H1 (cell line): ENCODE measurements at regions not wholly inside any gene's neighbourhood (a gene's known extent, or its start where the extent isn't known, plus 50 kb on each side); places are given as distances from the start of the nearest gene placed in this dataset.
A peak's percentile ranks its signal among the peaks of the same experiment; 100 is the strongest.

Experiments
- HDAC6 ChIP-seq: IDR thresholded peaks from one replicate; pipeline ENCODE4 v1.7.1; 2012; ENCODE audit warnings: low read depth, mild to moderate bottlenecking, inconsistent platforms, low read length, moderate library complexity
- JUND ChIP-seq: IDR thresholded peaks from 2 replicates; pipeline ENCODE4 v1.6.1; 2011; ENCODE audit warnings: mild to moderate bottlenecking, improper control_type of control experiment, low read length
- KDM4A ChIP-seq: IDR thresholded peaks from one replicate; pipeline ENCODE4 v1.7.1; 2012; ENCODE audit warnings: low read depth, mild to moderate bottlenecking, moderate library complexity, low read length, inconsistent platforms; ENCODE audit not compliant: severe bottlenecking
- NANOG ChIP-seq: IDR thresholded peaks from 2 replicates; pipeline ENCODE4 v1.6.1; 2011; ENCODE audit warnings: low read length, low read depth, mild to moderate bottlenecking, inconsistent platforms; ENCODE audit not compliant: insufficient read depth, poor library complexity, severe bottlenecking
- RAD21 ChIP-seq, 2 experiments: IDR thresholded peaks in 1 of 2; conservative IDR thresholded peaks in 1 of 2; 2 replicates each; pipeline ENCODE4 v1.6.1; 2011; ENCODE audit warnings: low read depth in 2 of 2, low read length in 2 of 2, improper control_type of control experiment in 1 of 2, inconsistent platforms in 1 of 2, mild to moderate bottlenecking in 1 of 2, moderate library complexity in 1 of 2

- TF ChIP-seq RAD21 (IDR thresholded peaks at IDR 0.05 in 1 of 2, conservative IDR thresholded peaks at IDR 0.05 in 1 of 2; ENCODE audit: low read depth in 2 of 2, low read length in 2 of 2) (peak; percentile 87 to 88), HDAC6 (no peak), KDM4A (no peak), JUND (no peak), NANOG (no peak)
Measured at GRCh38 chr7:79741684-79742083, 288.2 kb upstream of the MAGI2 start (continued).
